IMR-90 (cell line): ENCODE measurements at regions not wholly inside any gene's neighbourhood (a gene's known extent, or its start where the extent isn't known, plus 50 kb on each side); places are given as distances from the start of the nearest gene placed in this dataset.

Source experiments
- ATAC-seq: fragments of 200-7000 bp; cut with Tn5 transposase; 2 replicates; pipeline ENCODE4 v1.9.1; 2020; ENCODE audit warnings: low read depth, mild to moderate bottlenecking, moderate library complexity
- BruUV-seq: library from RNA; stranded (reverse); fragments of 400-500 nt; replicated peaks from 2 replicates; lab custom pipeline; 2021; lab: Mats Ljungman, UMichigan
- CTCF ChIA-PET: fragments of 300-600 bp; formaldehyde crosslinking; extraction: SDS; loops from one replicate; lab custom pipeline; 2021; ENCODE audit warnings: antibody characterized with exemption; lab: Yijun Ruan, JAX
- POLR2A ChIA-PET: fragments of 300-600 bp; sonication (Branson Sonifier 250); formaldehyde crosslinking; loops from one replicate; lab custom pipeline; 2022; ENCODE audit warnings: antibody characterized with exemption; ENCODE audit not compliant: unreplicated experiment; lab: Charles Lee
- DNase-seq: peaks from one replicate; pipeline ENCODE4 v3.0.0; 2013
- H2AFZ ChIP-seq: replicated peaks from 2 replicates; pipeline ENCODE3; 2013; ENCODE audit warnings: low read length, mild to moderate bottlenecking; ENCODE audit not compliant: poor library complexity
- H2AK5ac ChIP-seq: 2 replicates; pipeline ENCODE4 v1.6.1; 2013; ENCODE audit warnings: low read depth, low read length, inconsistent platforms
- H2AK9ac ChIP-seq: replicated peaks from 2 replicates; pipeline ENCODE3; 2013; ENCODE audit warnings: mild to moderate bottlenecking, low read depth, low read length, moderate library complexity; ENCODE audit not compliant: poor library complexity
- H2BK120ac ChIP-seq: 2 replicates; pipeline ENCODE4 v1.6.1; 2013; ENCODE audit warnings: low read depth, low read length, inconsistent platforms
- H2BK15ac ChIP-seq: 3 replicates; pipeline ENCODE4 v1.6.1; 2013; ENCODE audit warnings: low read depth, low read length, inconsistent platforms
- H2BK20ac ChIP-seq: 2 replicates; pipeline ENCODE4 v1.6.1; 2013; ENCODE audit warnings: low read depth, mild to moderate bottlenecking, inconsistent platforms, low read length, moderate library complexity
- H2BK5ac ChIP-seq: 2 replicates; pipeline ENCODE4 v1.6.1; 2013; ENCODE audit warnings: mild to moderate bottlenecking, low read depth, low read length, inconsistent platforms; ENCODE audit not compliant: poor library complexity, severe bottlenecking
- H3K14ac ChIP-seq: replicated peaks from 2 replicates; pipeline ENCODE4 v1.6.1; 2013; ENCODE audit warnings: low read depth, low read length, inconsistent platforms
- H3K18ac ChIP-seq: 2 replicates; pipeline ENCODE4 v1.6.1; 2013; ENCODE audit warnings: low read depth, low read length, control low read depth
- H3K23ac ChIP-seq: 2 replicates; pipeline ENCODE4 v1.6.1; 2013; ENCODE audit warnings: low read depth, low read length, inconsistent platforms
- H3K27ac ChIP-seq: 2 replicates; pipeline ENCODE4 v1.5.1; 2013; ENCODE audit warnings: mild to moderate bottlenecking, control low read depth, low read length; ENCODE audit not compliant: insufficient read depth
- H3K27me3 ChIP-seq: 2 replicates; pipeline ENCODE4 v1.6.1; 2013; ENCODE audit warnings: low read length; ENCODE audit not compliant: control insufficient read depth, insufficient read depth
- H3K36me3 ChIP-seq: 2 replicates; pipeline ENCODE4 v1.6.1; 2013; ENCODE audit warnings: low read length, mixed read lengths; ENCODE audit not compliant: control insufficient read depth, insufficient read depth
- H3K4ac ChIP-seq: 2 replicates; pipeline ENCODE4 v1.6.1; 2013; ENCODE audit warnings: low read depth, low read length, inconsistent platforms
- H3K4me1 ChIP-seq: 2 replicates; pipeline ENCODE4 v1.6.1; 2013; ENCODE audit warnings: low read length, mixed read lengths; ENCODE audit not compliant: control insufficient read depth, insufficient read depth
- H3K4me2 ChIP-seq: 2 replicates; pipeline ENCODE4 v1.6.1; 2013; ENCODE audit warnings: low read depth, mild to moderate bottlenecking, control low read depth, low read length, moderate library complexity
- H3K4me3 ChIP-seq: 2 replicates; pipeline ENCODE4 v1.5.1; 2013; ENCODE audit warnings: low read depth, mild to moderate bottlenecking, control low read depth, low read length, moderate library complexity; ENCODE audit not compliant: insufficient read depth
- H3K56ac ChIP-seq: 2 replicates; pipeline ENCODE4 v1.6.1; 2013; ENCODE audit warnings: low read length, inconsistent platforms; ENCODE audit not compliant: insufficient read depth; ENCODE audit errors: extremely low read depth
- H3K79me1 ChIP-seq, 2 experiments: 2 replicates each; pipeline ENCODE4 v1.6.1; 2013; ENCODE audit warnings: low read length in 2 of 2, inconsistent platforms in 1 of 2, low read depth in 1 of 2
- H3K9ac ChIP-seq: 2 replicates; pipeline ENCODE4 v1.6.1; 2013; ENCODE audit warnings: low read depth, low read length, control low read depth
- H3K9me1 ChIP-seq: 2 replicates; pipeline ENCODE4 v1.6.1; 2013; ENCODE audit warnings: low read length, inconsistent platforms; ENCODE audit not compliant: insufficient read depth
- H3K9me3 ChIP-seq: 2 replicates; pipeline ENCODE4 v1.6.1; 2013; ENCODE audit warnings: low read length; ENCODE audit not compliant: control insufficient read depth, insufficient read depth
- H4K20me1 ChIP-seq: 2 replicates; pipeline ENCODE4 v1.6.1; 2013; ENCODE audit warnings: low read length, inconsistent platforms; ENCODE audit not compliant: insufficient read depth
- H4K5ac ChIP-seq: 2 replicates; pipeline ENCODE4 v1.6.1; 2013; ENCODE audit warnings: mild to moderate bottlenecking, low read depth, low read length, control low read depth
- H4K8ac ChIP-seq, 2 experiments: 2 replicates each; pipeline ENCODE4 v1.6.1; 2013; ENCODE audit warnings: low read depth in 2 of 2, low read length in 2 of 2, control low read depth in 1 of 2, inconsistent platforms in 1 of 2
- H4K91ac ChIP-seq: 2 replicates; pipeline ENCODE4 v1.6.1; 2013; ENCODE audit warnings: low read depth, low read length, inconsistent platforms; ENCODE audit not compliant: insufficient read depth
- BHLHE40 ChIP-seq: fragments of 150-350 bp; IDR thresholded peaks from 2 replicates; pipeline ENCODE4 v1.6.1; 2016; ENCODE audit warnings: mild to moderate bottlenecking, low read depth, low read length
- CEBPB ChIP-seq: IDR thresholded peaks from 2 replicates; pipeline ENCODE4 v1.6.1; 2012; ENCODE audit warnings: low read depth, low read length, improper control_type of control experiment
- CHD1 ChIP-seq: IDR thresholded peaks from 2 replicates; pipeline ENCODE4 v1.6.1; 2012; ENCODE audit warnings: low read depth, low read length, improper control_type of control experiment
- CTCF ChIP-seq: conservative IDR thresholded peaks from 2 replicates; pipeline ENCODE4 v1.5.1; 2012; ENCODE audit warnings: mild to moderate bottlenecking, low read depth, low read length, improper control_type of control experiment
- ELK1 ChIP-seq: fragments of 150-350 bp; IDR thresholded peaks from 2 replicates; pipeline ENCODE4 v1.6.1; 2016; ENCODE audit warnings: low read depth, mild to moderate bottlenecking, low read length, moderate library complexity, borderline replicate concordance
- FOS ChIP-seq: fragments of 150-350 bp; IDR thresholded peaks from 2 replicates; pipeline ENCODE4 v1.6.1; 2016; ENCODE audit warnings: low read depth, low read length
- MAFK ChIP-seq: IDR thresholded peaks from 2 replicates; pipeline ENCODE4 v1.6.1; 2012; ENCODE audit warnings: low read depth, low read length, improper control_type of control experiment
- MAZ ChIP-seq: IDR thresholded peaks from 2 replicates; pipeline ENCODE4 v1.6.1; 2012; ENCODE audit warnings: low read depth, mild to moderate bottlenecking, low read length, improper control_type of control experiment, moderate library complexity, borderline replicate concordance
- MXI1 ChIP-seq: IDR thresholded peaks from 2 replicates; pipeline ENCODE4 v1.6.1; 2012; ENCODE audit warnings: low read depth, mild to moderate bottlenecking, low read length, moderate library complexity, borderline replicate concordance
- NFE2L2 ChIP-seq: fragments of 150-350 bp; IDR thresholded peaks from 2 replicates; pipeline ENCODE4 v1.6.1; 2016; ENCODE audit warnings: low read depth, mild to moderate bottlenecking, low read length
- POLR2A ChIP-seq: IDR thresholded peaks from 2 replicates; pipeline ENCODE4 v1.6.1; 2012; ENCODE audit warnings: mild to moderate bottlenecking, low read depth, low read length
- RAD21 ChIP-seq: IDR thresholded peaks from 2 replicates; pipeline ENCODE4 v1.6.1; 2012; ENCODE audit warnings: low read length, improper control_type of control experiment
- RCOR1 ChIP-seq: IDR thresholded peaks from 2 replicates; pipeline ENCODE4 v1.6.1; 2012; ENCODE audit warnings: mild to moderate bottlenecking, low read length, improper control_type of control experiment; ENCODE audit not compliant: insufficient replicate concordance
- RFX5 ChIP-seq: IDR thresholded peaks from 2 replicates; pipeline ENCODE4 v1.8.0; 2012; ENCODE audit warnings: low read depth, mild to moderate bottlenecking, low read length, moderate library complexity
- SMC3 ChIP-seq: fragments of 150-350 bp; IDR thresholded peaks from 2 replicates; pipeline ENCODE4 v1.6.1; 2016; ENCODE audit warnings: low read depth, mild to moderate bottlenecking, antibody characterized with exemption, low read length, moderate library complexity
- USF2 ChIP-seq: fragments of 150-350 bp; IDR thresholded peaks from 2 replicates; pipeline ENCODE4 v1.6.1; 2017; ENCODE audit warnings: mild to moderate bottlenecking, antibody characterized with exemption, low read length, low read depth
- WGBS, 2 experiments: methylation state at CpG; one replicate each; pipeline versions ENCODE4 v1.1.5 to v1.1.7; 2013; ENCODE audit warnings: missing lambda C conversion rate in 2 of 2; ENCODE audit not compliant: insufficient read length in 1 of 2; ENCODE audit errors: extremely low coverage in 2 of 2; 5-methylcytosine and 5-hydroxymethylcytosine counted together
- dilution Hi-C: fragments of 300-500 bp; cut with HindIII; formaldehyde crosslinking; loops from one replicate; pipeline ENCODE4 v1.14.3; 2018; ENCODE audit warnings: low sequenced_read_pairs; ENCODE audit not compliant: unreplicated experiment
- in situ Hi-C: fragments of 300-500 bp; cut with MboI; formaldehyde crosslinking; loops from 3 replicates; pipeline ENCODE4 v1.14.3; 2019; ENCODE audit warnings: low sequenced_read_pairs, inconsistent platforms, mixed read lengths
- intact Hi-C: fragments of 100-400 bp; cut with micrococcal nuclease; formaldehyde crosslinking; loops from 2 replicates; pipeline ENCODE4 v1.10.0; 2022

GRCh38 chrX:35339796-35340195 lies 397.2 kb downstream of the FAM47B start:
- H3K23ac ChIP-seq = no peak overlapping the region
- H3K9me3 ChIP-seq = no peaks in the 10 kb centered on the region
- no peaks in the 10 kb centered on the region for H3K36me3 ChIP-seq
- H2BK20ac ChIP-seq = no peak overlapping the region
- no peak overlapping the region for H3K4ac ChIP-seq
- CTCF ChIA-PET = no interaction called here
- H3K27me3 ChIP-seq = no peaks in the 10 kb centered on the region
- H3K27ac ChIP-seq = no peak overlapping the region
- H4K5ac ChIP-seq = no peak overlapping the region
- H4K8ac ChIP-seq = no peak overlapping the region
- H3K4me3 ChIP-seq = no peak overlapping the region
- H3K9ac ChIP-seq = no peak overlapping the region
- H3K4me1 ChIP-seq = no peaks in the 10 kb centered on the region
- BruUV-seq = no TSS peak
- intact Hi-C loops (no loop called here), in situ Hi-C loops (no loop called here), dilution Hi-C loops (no loop called here)
- POLR2A ChIA-PET = no interaction called here
- H3K18ac ChIP-seq = no peak overlapping the region
- no peaks in the 10 kb centered on the region for H3K9me1 ChIP-seq
- no peak overlapping the region for H2AK9ac ChIP-seq
- no peak overlapping the region for H4K91ac ChIP-seq
- H2BK5ac ChIP-seq = no peak overlapping the region
- DNase-seq (no peak), ATAC-seq (no peak)
- WGBS, 2 experiments = 20% methylated on average over 1 of the region's 3 CpGs; no CpG with 5 or more reads in 1 of the 2 experiments
- no peak overlapping the region for H2BK120ac ChIP-seq
- H2BK15ac ChIP-seq = no peak overlapping the region
- no peaks in the 10 kb centered on the region for H3K79me1 ChIP-seq
- no peak overlapping the region for H2AFZ ChIP-seq
- TF ChIP-seq RCOR1 (no peak), RFX5 (no peak), CTCF (no peak), USF2 (no peak), RAD21 (no peak), BHLHE40 (no peak), MAFK (no peak), MAZ (no peak), POLR2A (no peak), NFE2L2 (no peak), CHD1 (no peak), ELK1 (no peak), SMC3 (no peak), CEBPB (no peak), MXI1 (no peak), FOS (no peak)
- H3K56ac ChIP-seq = no peak overlapping the region
- no peaks in the 10 kb centered on the region for H4K20me1 ChIP-seq
- no peak overlapping the region for H3K4me2 ChIP-seq
- no peak overlapping the region for H3K14ac ChIP-seq
- no peak overlapping the region for H2AK5ac ChIP-seq
